ENCODE measurements at regions not wholly inside any gene's neighbourhood (a gene's known extent, or its start where the extent isn't known, plus 50 kb on each side); places are given as distances from the start of the nearest gene placed in this dataset.

DNA sequence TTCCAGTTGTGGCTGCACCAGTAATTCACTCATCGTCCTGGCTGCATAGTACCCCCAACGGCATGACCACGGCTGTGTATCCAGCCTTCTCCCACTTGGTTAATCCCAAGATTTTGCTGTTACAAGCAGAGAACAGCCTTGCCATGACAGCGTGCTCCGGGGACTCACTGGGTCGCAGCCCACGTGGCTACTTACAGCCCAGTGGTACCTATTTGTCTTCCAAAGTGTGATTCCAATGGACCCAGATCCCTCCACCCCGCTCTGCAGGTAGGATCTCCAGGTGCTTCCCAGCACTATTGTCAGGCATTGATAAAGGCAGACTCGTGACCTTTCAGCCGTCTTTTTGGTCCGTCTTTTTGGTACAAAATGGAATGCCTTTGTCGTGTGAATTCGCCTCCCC, 119.0 kb upstream of the FGF3 start:
- 91% methylated on average over 11 of the region's 13 CpGs; no CpG with 5 or more reads in 1 of the 2 experiments for WGBS, 2 experiments (ENCODE audit: extremely low coverage in 1 of 2, insufficient coverage in 1 of 2, insufficient read length in 1 of 2, insufficient replicate concordance in 2 of 2, low coverage in 1 of 2, low lambda C conversion rate in 2 of 2, missing lambda C conversion rate in 1 of 2)
- H3K18ac ChIP-seq (ENCODE audit: extremely low read depth, low read length) = no peak overlapping the region; the same call in 1 of the 2 replicates
- H4K20me1 ChIP-seq (replicated peaks in 1 of 2; ENCODE audit: control insufficient read depth in 1 of 2, insufficient read depth in 2 of 2, low read length in 2 of 2) = no peaks in the 10 kb centered on the region
- no peaks in the 10 kb centered on the region for H3K36me3 ChIP-seq (ENCODE audit: control insufficient read depth in 2 of 4, insufficient read depth in 4 of 4, low read length in 3 of 4)
- H3K4me2 ChIP-seq (ENCODE audit: insufficient read depth in 1 of 2, low read depth in 2 of 2, low read length in 2 of 2) = no peak overlapping the region
- H2BK15ac ChIP-seq (ENCODE audit: low read length) = no peak overlapping the region
- CTCF ChIA-PET (ENCODE audit: partially characterized antibody) = interaction anchor here (1.0 kb wide), 1 partner anchor 254 kb away, joined by 7 read pairs; no protein-coding TSS in a partner anchor
- H2BK20ac ChIP-seq (ENCODE audit: low read length) = no peak overlapping the region
- no peak overlapping the region for H4K91ac ChIP-seq (replicated peaks; ENCODE audit: insufficient read length, low read length)
- peaks cover 0 to 9% (median 4%) of the 10 kb centered on the region in 4 experiments; a peak in 5 of 7 replicates for H3K4me1 ChIP-seq (replicated peaks in 1 of 4; ENCODE audit: control insufficient read depth in 3 of 4, insufficient read depth in 4 of 4, low read length in 3 of 4)
- H3K14ac ChIP-seq (ENCODE audit: insufficient read length) = no peak overlapping the region
- H3K23ac ChIP-seq (ENCODE audit: insufficient read length) = no peak overlapping the region
- H3K9ac ChIP-seq (replicated peaks in 1 of 4; ENCODE audit: extremely low read depth in 1 of 4, low read depth in 3 of 4, low read length in 3 of 4) = no peak overlapping the region
- no peaks in the 10 kb centered on the region for H3K27me3 ChIP-seq (replicated peaks in 1 of 4; ENCODE audit: control insufficient read depth in 3 of 4, extremely low read depth in 1 of 4, insufficient read depth in 3 of 4, low read length in 3 of 4)
- no peak overlapping the region for H2BK120ac ChIP-seq (replicated peaks; ENCODE audit: low read depth, low read length)
- H3K27ac ChIP-seq (ENCODE audit: low read depth, low read length) = no peak overlapping the region
- 0 out of 2 replicates have a peak overlapping the region, but pooled peaks have one; percentile 60 for H2BK12ac ChIP-seq (ENCODE audit: low read depth, low read length)
- H3K4me3 ChIP-seq (ENCODE audit: extremely low read depth in 1 of 4, insufficient read depth in 2 of 4, low read depth in 3 of 4, low read length in 4 of 4) = no peak overlapping the region
- peaks cover 2% of the 10 kb centered on the region; the same call in 1 of the 2 replicates for H3K79me1 ChIP-seq (ENCODE audit: low read depth, low read length)
- POLR2A ChIA-PET (ENCODE audit: partially characterized antibody) = no interaction called here
- H4K5ac ChIP-seq (ENCODE audit: insufficient read length, low read depth, low read length) = no peak overlapping the region
- H2AK5ac ChIP-seq (ENCODE audit: low read depth, low read length) = no peak overlapping the region
- H2AFZ ChIP-seq (ENCODE audit: low read length) = no peak overlapping the region
- FAIRE-seq (no peak), DNase-seq (ENCODE audit: low read depth in 1 of 2, low spot score in 2 of 2) (no peak)
- H3K9me3 ChIP-seq (ENCODE audit: insufficient read depth in 2 of 2, low read depth in 1 of 2, low read length in 1 of 2) = no peaks in the 10 kb centered on the region
- H3K56ac ChIP-seq (replicated peaks; ENCODE audit: insufficient read length, low read depth, low read length) = no peak overlapping the region
- H2BK5ac ChIP-seq (ENCODE audit: low read depth, low read length) = no peak overlapping the region
- H3K23me2 ChIP-seq (ENCODE audit: low read depth, low read length) = no peaks in the 10 kb centered on the region
- H3K4ac ChIP-seq (replicated peaks; ENCODE audit: insufficient read length, low read depth, low read length) = peak overlapping the region; percentile 29
- no peak overlapping the region for H4K8ac ChIP-seq (ENCODE audit: extremely low read depth, insufficient read depth, low read length)
- no peaks in the 10 kb centered on the region for H3K79me2 ChIP-seq (ENCODE audit: control insufficient read depth in 1 of 2, insufficient read depth in 2 of 2, low read length in 2 of 2)
- TF ChIP-seq GTF2F1 (IDR thresholded peaks at IDR 0.05; ENCODE audit: borderline replicate concordance, low read depth, low read length) (no peak), ASH2L (IDR thresholded peaks at IDR 0.05; ENCODE audit: low read length) (no peak), EGR1 (IDR thresholded peaks at IDR 0.05; ENCODE audit: borderline replicate concordance, low read depth, low read length) (no peak), CEBPB (IDR thresholded peaks at IDR 0.05; ENCODE audit: low read depth, low read length) (no peak), RAD21 (IDR thresholded peaks at IDR 0.05 in 1 of 2, conservative IDR thresholded peaks at IDR 0.05 in 1 of 2; ENCODE audit: low read depth in 2 of 2, low read length in 2 of 2) (no peak), MAX (IDR thresholded peaks at IDR 0.05) (no peak), CHD2 (IDR thresholded peaks at IDR 0.05; ENCODE audit: low read length) (no peak), EZH2 (IDR thresholded peaks at IDR 0.05; ENCODE audit: low read depth, low read length, severe bottlenecking) (no peak), NANOG (IDR thresholded peaks at IDR 0.05; ENCODE audit: insufficient read depth, low read depth, low read length, poor library complexity, severe bottlenecking) (no peak), KDM5A (IDR thresholded peaks at IDR 0.05; ENCODE audit: low read length) (no peak), POLR2AphosphoS5 (IDR thresholded peaks at IDR 0.05; ENCODE audit: low read depth, low read length) (no peak)
